Thymus (tissue), 11 donors: ENCODE measurements at regions not wholly inside any gene's neighbourhood (a gene's known extent, or its start where the extent isn't known, plus 50 kb on each side); places are given as distances from the start of the nearest gene placed in this dataset.

ENCODE experiments used
- DNase-seq, 9 donors: peaks; one replicate each; pipeline ENCODE4 v3.0.0-alpha.2; 2013; ENCODE audit warnings: low spot score in 9 of 9, low read depth in 6 of 9, missing footprints in 1 of 9
- H3K27ac ChIP-seq, 2 donors: one replicate each; pipeline ENCODE4 v1.5.1; 2013; ENCODE audit warnings: control low read depth in 1 of 2, low read depth in 1 of 2, low read length in 1 of 2, mild to moderate bottlenecking in 1 of 2, moderate library complexity in 1 of 2
- H3K27me3 ChIP-seq, 2 donors: one replicate each; pipeline ENCODE4 v1.5.1; 2013; ENCODE audit warnings: low read length in 1 of 2; ENCODE audit not compliant: control insufficient read depth in 2 of 2, insufficient read depth in 1 of 2
- H3K36me3 ChIP-seq, 2 donors: one replicate each; pipeline ENCODE4 v1.5.1; 2013; ENCODE audit warnings: low read length in 1 of 2, mild to moderate bottlenecking in 1 of 2, moderate library complexity in 1 of 2; ENCODE audit not compliant: control insufficient read depth in 2 of 2, insufficient read depth in 2 of 2
- H3K4me1 ChIP-seq, 2 donors: one replicate each; pipeline ENCODE4 v1.5.1; 2013; ENCODE audit warnings: low read length in 2 of 2; ENCODE audit not compliant: control insufficient read depth in 2 of 2, insufficient read depth in 2 of 2
- H3K4me3 ChIP-seq, 2 donors: one replicate each; pipeline ENCODE4 v1.5.1; 2013; ENCODE audit warnings: low read length in 2 of 2, control low read depth in 1 of 2, mild to moderate bottlenecking in 1 of 2
- H3K9me3 ChIP-seq, 2 donors: one replicate each; pipeline ENCODE4 v1.5.1; 2013; ENCODE audit warnings: low read length in 1 of 2, mild to moderate bottlenecking in 1 of 2; ENCODE audit not compliant: control insufficient read depth in 2 of 2, insufficient read depth in 1 of 2
- WGBS: extraction: QIAGEN DNeasy Blood & Tissue Kit; methylation state at CpG from one replicate; pipeline ENCODE4 v1.1.7; 2013; 5-methylcytosine and 5-hydroxymethylcytosine counted together
- donor health status: healthy.

GRCh38 chr20:40434122-40434521, 254.9 kb downstream of the MAFB start:
- H3K36me3 ChIP-seq, result no peaks in the 10 kb centered on the region
- no peak overlapping the region for H3K27ac ChIP-seq
- no peaks in the 10 kb centered on the region for H3K9me3 ChIP-seq
- H3K27me3 ChIP-seq, result no peaks in the 10 kb centered on the region
- WGBS, result 81% methylated on average over 4 of the region's 4 CpGs
- no peak for DNase-seq
- no peaks in the 10 kb centered on the region for H3K4me1 ChIP-seq
- no peak overlapping the region for H3K4me3 ChIP-seq

- no peak for DNase-seq
- no peaks in the 10 kb centered on the region for H3K36me3 ChIP-seq
- no peak overlapping the region for H3K4me3 ChIP-seq
- no peak overlapping the region for H3K27ac ChIP-seq
- H3K9me3 ChIP-seq, result no peaks in the 10 kb centered on the region
- 84% methylated on average over 8 of the region's 8 CpGs for WGBS
- no peaks in the 10 kb centered on the region for H3K27me3 ChIP-seq
- no peaks in the 10 kb centered on the region for H3K4me1 ChIP-seq
These were observed 255.6 kb downstream of the MAFB start for GRCh38 chr20:40433341-40433861.

GRCh38 chr20:40431611-40432010, 257.4 kb downstream of the MAFB start:
- no peak for DNase-seq
- Histone ChIP-seq H3K36me3 (no peaks in the 10 kb centered on the region), H3K9me3 (no peaks in the 10 kb centered on the region), H3K4me1 (no peaks in the 10 kb centered on the region), H3K4me3 (no peak overlapping the region), H3K27me3 (no peaks in the 10 kb centered on the region), H3K27ac (no peak overlapping the region)
- 82% methylated on average over 3 of the region's 3 CpGs for WGBS

- Histone ChIP-seq H3K4me3 (no peak overlapping the region), H3K4me1 (no peaks in the 10 kb centered on the region), H3K27ac (no peak overlapping the region), H3K9me3 (no peaks in the 10 kb centered on the region), H3K27me3 (no peaks in the 10 kb centered on the region), H3K36me3 (no peaks in the 10 kb centered on the region)
- no peak for DNase-seq
- 95% methylated on average over 4 of the region's 4 CpGs for WGBS
These were observed 257.9 kb downstream of the MAFB start for GRCh38 chr20:40431112-40431511.

- DNase-seq, result no peak
- 95% methylated on average over 4 of the region's 4 CpGs for WGBS
- no peak overlapping the region for H3K4me3 ChIP-seq
- H3K4me1 ChIP-seq, result no peaks in the 10 kb centered on the region
- no peaks in the 10 kb centered on the region for H3K36me3 ChIP-seq
- no peaks in the 10 kb centered on the region for H3K9me3 ChIP-seq
- no peak overlapping the region for H3K27ac ChIP-seq
- H3K27me3 ChIP-seq, result no peaks in the 10 kb centered on the region
These were observed 262.0 kb downstream of the MAFB start for GRCh38 chr20:40427026-40427425.

GRCh38 chr20:40424695-40425094, 264.3 kb downstream of the MAFB start:
- H3K4me1 ChIP-seq, result no peaks in the 10 kb centered on the region
- no peak for DNase-seq
- H3K36me3 ChIP-seq, result no peaks in the 10 kb centered on the region
- H3K27me3 ChIP-seq, result no peaks in the 10 kb centered on the region
- H3K27ac ChIP-seq, result no peak overlapping the region
- 96% methylated on average over 1 of the region's 1 CpG for WGBS
- H3K4me3 ChIP-seq, result no peak overlapping the region
- no peaks in the 10 kb centered on the region for H3K9me3 ChIP-seq

GRCh38 chr20:40422656-40423055, 266.4 kb downstream of the MAFB start:
- Histone ChIP-seq H3K4me3 (no peak overlapping the region), H3K4me1 (no peaks in the 10 kb centered on the region), H3K27me3 (no peaks in the 10 kb centered on the region), H3K9me3 (no peaks in the 10 kb centered on the region), H3K36me3 (no peaks in the 10 kb centered on the region), H3K27ac (no peak overlapping the region)
- no peak for DNase-seq

GRCh38 chr20:40416274-40416673, 272.8 kb downstream of the MAFB start:
- no peaks in the 10 kb centered on the region for H3K9me3 ChIP-seq
- 89% methylated on average over 1 of the region's 1 CpG for WGBS
- no peaks in the 10 kb centered on the region for H3K27me3 ChIP-seq
- no peak for DNase-seq
- H3K4me1 ChIP-seq, result no peaks in the 10 kb centered on the region
- H3K36me3 ChIP-seq, result no peaks in the 10 kb centered on the region
- H3K27ac ChIP-seq, result no peak overlapping the region
- no peak overlapping the region for H3K4me3 ChIP-seq

- Histone ChIP-seq H3K9me3 (no peaks in the 10 kb centered on the region), H3K4me1 (no peaks in the 10 kb centered on the region), H3K27ac (no peak overlapping the region), H3K4me3 (no peak overlapping the region), H3K27me3 (no peaks in the 10 kb centered on the region), H3K36me3 (no peaks in the 10 kb centered on the region)
- no peak for DNase-seq
- WGBS, result 96% methylated on average over 5 of the region's 5 CpGs
These were observed 274.0 kb downstream of the MAFB start for GRCh38 chr20:40414843-40415615.
